ENCODE measurements at regions not wholly inside any gene's neighbourhood (a gene's known extent, or its start where the extent isn't known, plus 50 kb on each side); places are given as distances from the start of the nearest gene placed in this dataset.

DNA sequence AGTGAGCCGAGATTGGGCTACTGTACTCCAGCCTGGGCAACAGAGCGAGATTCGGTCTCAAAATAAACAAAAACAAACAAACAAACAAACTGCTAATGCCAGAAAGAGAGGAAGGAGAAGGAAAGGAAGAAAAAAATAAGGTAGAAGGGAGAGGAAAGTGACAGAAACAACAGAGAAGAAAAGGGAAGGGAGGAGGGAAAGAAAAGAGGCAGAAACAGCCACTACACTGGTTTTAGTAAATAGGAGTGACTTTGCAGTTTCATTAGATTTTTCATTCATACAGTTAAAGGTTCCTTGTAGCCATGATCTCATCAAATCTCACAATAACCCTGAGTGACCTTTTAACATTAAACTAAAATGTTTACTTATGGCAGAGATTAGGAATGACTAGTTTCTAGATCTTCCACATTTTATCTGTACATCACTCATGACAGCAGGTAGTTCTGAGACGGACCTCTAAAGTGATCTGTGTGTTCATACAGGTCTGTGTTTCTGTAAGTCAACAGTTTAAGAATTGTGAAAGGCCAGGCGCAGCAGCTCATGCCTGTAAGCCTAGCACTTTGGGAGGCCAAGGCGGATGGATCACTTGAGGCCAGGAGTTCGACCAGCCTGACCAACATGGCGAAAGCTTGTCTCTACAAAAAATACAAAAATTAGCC is 191.3 kb upstream of the KLF14 start:
- Histone ChIP-seq H3K79me1 (replicated peaks; ENCODE audit: low read length, poor library complexity, severe bottlenecking) (peaks cover 16% of the 10 kb centered on the region), H2BK5ac (ENCODE audit: low read depth, low read length, poor library complexity, severe bottlenecking) (no peak overlapping the region), H2BK120ac (ENCODE audit: low read depth, low read length) (no peak overlapping the region), H3K23ac (ENCODE audit: low read length in 2 of 2) (no peak overlapping the region), H2AK5ac (ENCODE audit: low read length, severe bottlenecking) (no peak overlapping the region), H2BK15ac (ENCODE audit: low read depth, poor library complexity, severe bottlenecking) (no peak overlapping the region), H3K9me3 (ENCODE audit: control insufficient read depth, low read length) (no peaks in the 10 kb centered on the region), H3K4ac (ENCODE audit: low read depth in 1 of 2, low read length in 2 of 2) (no peak overlapping the region), H3K9ac (ENCODE audit: low read length) (peak overlapping the region; percentile 48), H3K4me3 (ENCODE audit: insufficient read depth in 1 of 2, low read depth in 1 of 2, low read length in 2 of 2) (no peak overlapping the region), H4K91ac (ENCODE audit: low read length) (no peak overlapping the region), H3K27ac (ENCODE audit: low read length, poor library complexity, severe bottlenecking) (no peak overlapping the region), H3K4me2 (ENCODE audit: low read length, poor library complexity, severe bottlenecking) (no peak overlapping the region), H3K18ac (ENCODE audit: low read depth in 1 of 2, low read length in 2 of 2) (no peak overlapping the region), H4K8ac (ENCODE audit: low read length) (no peak overlapping the region), H3K27me3 (ENCODE audit: control insufficient read depth in 1 of 2, insufficient read depth in 1 of 2, low read length in 2 of 2) (no peaks in the 10 kb centered on the region), H2BK12ac (ENCODE audit: low read length in 2 of 2) (no peak overlapping the region), H3K36me3 (ENCODE audit: control insufficient read depth in 1 of 2, insufficient read depth in 2 of 2, low read depth in 1 of 2, low read length in 2 of 2) (peaks cover 8 to 74% of the 10 kb centered on the region in 2 experiments), H3K14ac (ENCODE audit: low read length in 2 of 2) (no peak overlapping the region), H3K4me1 (ENCODE audit: control insufficient read depth, insufficient read depth, low read depth, low read length) (peaks cover 21% of the 10 kb centered on the region), H2AFZ (ENCODE audit: low read depth, low read length) (no peak overlapping the region)
- 86% methylated on average over 5 of the region's 8 CpGs for WGBS
- DNase-seq: no peak

DNA sequence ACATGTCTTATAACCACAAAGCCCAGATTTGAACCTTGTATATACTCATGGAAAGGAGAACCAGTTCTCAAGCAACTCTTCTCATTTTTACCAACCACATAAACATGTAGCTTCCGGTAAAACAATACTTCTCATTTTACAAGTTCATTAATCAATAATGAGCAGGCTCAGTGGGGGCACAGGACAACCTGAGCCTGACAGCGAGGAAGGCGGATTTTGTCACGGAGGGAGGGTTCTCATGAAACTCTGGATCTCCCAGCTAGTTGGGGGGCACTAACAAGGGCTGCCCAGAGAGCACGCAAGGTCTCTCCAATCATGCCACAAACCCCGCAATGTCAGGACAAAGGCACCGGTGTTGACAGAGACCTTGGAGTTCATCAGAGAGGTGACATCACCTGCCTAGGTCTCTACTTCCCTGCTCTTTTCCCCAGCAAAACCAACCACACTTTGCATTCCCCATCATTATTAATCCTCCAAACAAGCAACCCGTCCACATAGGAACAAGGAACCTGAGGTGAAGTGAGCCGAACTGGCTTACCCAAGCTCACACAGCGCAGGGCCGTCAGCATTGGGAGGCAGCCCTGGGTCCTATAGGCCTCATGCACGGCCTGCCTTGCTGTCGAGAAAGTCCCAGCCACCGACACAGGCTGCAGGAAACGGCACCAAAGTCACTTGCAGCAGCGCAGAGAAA is 192.1 kb upstream of the KLF14 start:
- Histone ChIP-seq H2BK12ac (ENCODE audit: low read length in 2 of 2) (no peak overlapping the region), H3K4me1 (ENCODE audit: control insufficient read depth, insufficient read depth, low read depth, low read length) (peaks cover 21% of the 10 kb centered on the region), H2AK5ac (ENCODE audit: low read length, severe bottlenecking) (no peak overlapping the region), H2BK5ac (ENCODE audit: low read depth, low read length, poor library complexity, severe bottlenecking) (no peak overlapping the region), H3K4me2 (ENCODE audit: low read length, poor library complexity, severe bottlenecking) (no peak overlapping the region), H4K8ac (ENCODE audit: low read length) (no peak overlapping the region), H3K23ac (ENCODE audit: low read length in 2 of 2) (no peak overlapping the region), H3K14ac (ENCODE audit: low read length in 2 of 2) (no peak overlapping the region), H3K4me3 (ENCODE audit: insufficient read depth in 1 of 2, low read depth in 1 of 2, low read length in 2 of 2) (no peak overlapping the region), H3K9me3 (ENCODE audit: control insufficient read depth, low read length) (no peaks in the 10 kb centered on the region), H3K36me3 (ENCODE audit: control insufficient read depth in 1 of 2, insufficient read depth in 2 of 2, low read depth in 1 of 2, low read length in 2 of 2) (peaks cover 8 to 73% of the 10 kb centered on the region in 2 experiments), H2AFZ (ENCODE audit: low read depth, low read length) (no peak overlapping the region), H3K79me1 (replicated peaks; ENCODE audit: low read length, poor library complexity, severe bottlenecking) (peaks cover 16% of the 10 kb centered on the region), H2BK15ac (ENCODE audit: low read depth, poor library complexity, severe bottlenecking) (no peak overlapping the region), H3K27me3 (ENCODE audit: control insufficient read depth in 1 of 2, insufficient read depth in 1 of 2, low read length in 2 of 2) (no peaks in the 10 kb centered on the region), H2BK120ac (ENCODE audit: low read depth, low read length) (no peak overlapping the region), H4K91ac (ENCODE audit: low read length) (no peak overlapping the region), H3K9ac (ENCODE audit: low read length) (no peak overlapping the region), H3K4ac (ENCODE audit: low read depth in 1 of 2, low read length in 2 of 2) (no peak overlapping the region), H3K27ac (ENCODE audit: low read length, poor library complexity, severe bottlenecking) (no peak overlapping the region), H3K18ac (ENCODE audit: low read depth in 1 of 2, low read length in 2 of 2) (no peak overlapping the region)
- 91% methylated on average over 15 of the region's 16 CpGs for WGBS
- DNase-seq: no peak

DNA sequence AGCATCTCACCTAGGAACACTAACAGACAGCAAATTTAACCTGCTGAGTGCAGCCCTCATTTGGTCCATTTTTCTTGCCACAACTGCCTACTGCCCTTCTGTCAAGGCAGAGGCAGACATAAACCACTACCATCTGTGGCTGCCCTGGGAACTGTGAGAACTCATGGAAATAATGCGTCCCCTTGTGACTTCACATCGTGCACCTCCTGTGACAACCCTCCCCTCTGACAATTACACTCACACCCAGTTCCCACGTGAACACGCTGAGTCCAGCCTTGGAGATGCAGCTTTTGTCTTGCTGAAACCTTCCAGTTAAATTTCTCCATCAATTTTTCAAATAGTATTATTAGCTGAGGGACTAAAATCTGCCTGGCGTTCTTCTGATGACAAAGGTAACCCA is 193.1 kb upstream of the KLF14 start:
- Histone ChIP-seq H3K4me3 (ENCODE audit: insufficient read depth in 1 of 2, low read depth in 1 of 2, low read length in 2 of 2) (no peak overlapping the region), H3K4ac (ENCODE audit: low read depth in 1 of 2, low read length in 2 of 2) (no peak overlapping the region), H2AFZ (ENCODE audit: low read depth, low read length) (no peak overlapping the region), H2BK12ac (ENCODE audit: low read length in 2 of 2) (no peak overlapping the region), H3K4me1 (ENCODE audit: control insufficient read depth, insufficient read depth, low read depth, low read length) (peaks cover 15% of the 10 kb centered on the region), H3K79me1 (replicated peaks; ENCODE audit: low read length, poor library complexity, severe bottlenecking) (peaks cover 12% of the 10 kb centered on the region), H3K36me3 (ENCODE audit: control insufficient read depth in 1 of 2, insufficient read depth in 2 of 2, low read depth in 1 of 2, low read length in 2 of 2) (peaks cover 3 to 73% of the 10 kb centered on the region in 2 experiments), H3K27ac (ENCODE audit: low read length, poor library complexity, severe bottlenecking) (no peak overlapping the region), H2BK15ac (ENCODE audit: low read depth, poor library complexity, severe bottlenecking) (no peak overlapping the region), H3K14ac (ENCODE audit: low read length in 2 of 2) (no peak overlapping the region), H3K4me2 (ENCODE audit: low read length, poor library complexity, severe bottlenecking) (no peak overlapping the region), H3K18ac (ENCODE audit: low read depth in 1 of 2, low read length in 2 of 2) (no peak overlapping the region), H3K9ac (ENCODE audit: low read length) (no peak overlapping the region), H4K8ac (ENCODE audit: low read length) (no peak overlapping the region), H4K91ac (ENCODE audit: low read length) (no peak overlapping the region), H2AK5ac (ENCODE audit: low read length, severe bottlenecking) (no peak overlapping the region), H3K9me3 (ENCODE audit: control insufficient read depth, low read length) (no peaks in the 10 kb centered on the region), H3K27me3 (ENCODE audit: control insufficient read depth in 1 of 2, insufficient read depth in 1 of 2, low read length in 2 of 2) (no peaks in the 10 kb centered on the region), H3K23ac (ENCODE audit: low read length in 2 of 2) (no peak overlapping the region), H2BK120ac (ENCODE audit: low read depth, low read length) (no peak overlapping the region), H2BK5ac (ENCODE audit: low read depth, low read length, poor library complexity, severe bottlenecking) (no peak overlapping the region)
- DNase-seq: no peak
- WGBS: 97% methylated on average over 5 of the region's 5 CpGs

DNA sequence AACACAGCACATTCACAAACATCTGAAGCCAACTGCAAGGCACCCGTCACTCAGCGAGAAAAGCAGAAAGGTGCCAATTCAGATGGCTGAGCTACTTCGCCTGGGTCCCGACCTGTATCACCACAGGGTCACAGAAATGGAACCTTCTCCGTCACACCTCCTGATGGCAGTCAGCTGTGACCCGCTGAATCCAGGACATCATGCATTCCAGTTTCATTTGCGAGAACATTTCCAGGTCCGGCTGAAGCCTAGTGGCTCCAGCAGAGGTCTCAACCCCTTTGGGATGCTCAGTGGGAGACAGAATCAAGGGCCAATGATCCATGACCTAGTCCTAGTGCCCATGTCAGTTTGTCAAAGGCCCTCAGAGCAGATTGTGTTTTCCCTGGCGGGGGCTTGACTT is 193.6 kb upstream of the KLF14 start:
- H2AK5ac ChIP-seq (ENCODE audit: low read length, severe bottlenecking): no peak overlapping the region
- H3K14ac ChIP-seq (ENCODE audit: low read length in 2 of 2): no peak overlapping the region
- H3K4me3 ChIP-seq (ENCODE audit: insufficient read depth in 1 of 2, low read depth in 1 of 2, low read length in 2 of 2): no peak overlapping the region
- no peak overlapping the region for H3K18ac ChIP-seq (ENCODE audit: low read depth in 1 of 2, low read length in 2 of 2)
- no peak overlapping the region for H3K9ac ChIP-seq (ENCODE audit: low read length)
- H2AFZ ChIP-seq (ENCODE audit: low read depth, low read length): no peak overlapping the region
- no peak overlapping the region for H2BK120ac ChIP-seq (ENCODE audit: low read depth, low read length)
- no peak overlapping the region for H4K91ac ChIP-seq (ENCODE audit: low read length)
- 97% methylated on average over 8 of the region's 9 CpGs for WGBS
- no peak overlapping the region for H2BK12ac ChIP-seq (ENCODE audit: low read length in 2 of 2)
- no peak overlapping the region for H2BK15ac ChIP-seq (ENCODE audit: low read depth, poor library complexity, severe bottlenecking)
- no peak overlapping the region for H3K4me2 ChIP-seq (ENCODE audit: low read length, poor library complexity, severe bottlenecking)
- no peak overlapping the region for H3K4ac ChIP-seq (ENCODE audit: low read depth in 1 of 2, low read length in 2 of 2)
- H3K79me1 ChIP-seq (replicated peaks; ENCODE audit: low read length, poor library complexity, severe bottlenecking): peaks cover 9% of the 10 kb centered on the region
- no peak overlapping the region for H2BK5ac ChIP-seq (ENCODE audit: low read depth, low read length, poor library complexity, severe bottlenecking)
- H3K23ac ChIP-seq (ENCODE audit: low read length in 2 of 2): no peak overlapping the region
- no peak overlapping the region for H4K8ac ChIP-seq (ENCODE audit: low read length)
- DNase-seq: no peak
- no peaks in the 10 kb centered on the region for H3K9me3 ChIP-seq (ENCODE audit: control insufficient read depth, low read length)
- peaks cover 3 to 72% of the 10 kb centered on the region in 2 experiments for H3K36me3 ChIP-seq (ENCODE audit: control insufficient read depth in 1 of 2, insufficient read depth in 2 of 2, low read depth in 1 of 2, low read length in 2 of 2)
- H3K27me3 ChIP-seq (ENCODE audit: control insufficient read depth in 1 of 2, insufficient read depth in 1 of 2, low read length in 2 of 2): no peaks in the 10 kb centered on the region
- H3K27ac ChIP-seq (ENCODE audit: low read length, poor library complexity, severe bottlenecking): no peak overlapping the region
- peaks cover 15% of the 10 kb centered on the region for H3K4me1 ChIP-seq (ENCODE audit: control insufficient read depth, insufficient read depth, low read depth, low read length)

All from mesenchymal stem cell (in vitro differentiated cells and primary cell).